GM23248 (cell line): ENCODE measurements at regions not wholly inside any gene's neighbourhood (a gene's known extent, or its start where the extent isn't known, plus 50 kb on each side); places are given as distances from the start of the nearest gene placed in this dataset.

Source experiments
- EZH2 ChIP-seq: fragments of 200-600 bp; sonication (generic); IDR thresholded peaks from 2 replicates; pipeline ENCODE4 v1.6.1; 2018; ENCODE audit warnings: antibody characterized with exemption, mild to moderate bottlenecking; ENCODE audit not compliant: insufficient read depth, poor library complexity, severe bottlenecking
- EZH2phosphoT487 ChIP-seq: fragments of 200-600 bp; sonication (generic); IDR thresholded peaks from 2 replicates; pipeline ENCODE4 v1.6.1; 2018; ENCODE audit warnings: antibody characterized with exemption, moderate library complexity, mild to moderate bottlenecking, low read depth; ENCODE audit not compliant: insufficient read depth

GRCh38 chr13:88585861-88586260, 914.7 kb downstream of the SLITRK5 start:
- no peak for TF ChIP-seq EZH2phosphoT487
- no peak for TF ChIP-seq EZH2
